ENCODE measurements at regions not wholly inside any gene's neighbourhood (a gene's known extent, or its start where the extent isn't known, plus 50 kb on each side); places are given as distances from the start of the nearest gene placed in this dataset.

DNA sequence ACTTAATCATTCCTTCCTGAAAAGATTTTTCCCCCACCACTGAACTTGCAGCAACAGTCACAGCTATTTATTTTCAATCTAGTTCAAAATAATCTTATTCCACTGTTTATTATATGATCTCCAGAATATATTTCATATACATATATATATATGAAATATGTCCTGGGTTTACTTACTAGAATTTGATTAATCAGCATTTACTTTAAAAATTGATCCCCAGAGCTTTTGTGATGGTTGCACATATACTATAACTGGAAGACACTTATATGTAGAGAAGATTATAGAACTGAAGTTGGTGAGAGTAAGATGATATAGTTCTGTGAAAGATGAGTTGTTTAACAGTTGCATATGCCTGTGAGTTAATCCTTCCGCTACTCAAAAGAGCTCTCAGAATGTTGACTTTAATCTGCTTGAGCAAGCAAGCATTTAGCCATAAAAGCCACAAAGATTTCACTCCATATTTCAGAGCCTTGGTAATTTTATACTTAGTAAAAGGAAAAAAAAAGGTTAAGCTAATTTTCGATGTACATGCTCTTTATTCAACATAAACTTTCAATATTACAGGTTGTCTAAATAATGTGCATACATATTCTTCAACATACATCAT, 399.3 kb upstream of the CDH9 start:
- no peak for DNase-seq (ENCODE audit: low spot score)
- H3K36me3 ChIP-seq: no peaks in the 10 kb centered on the region
- H3K4me1 ChIP-seq: no peaks in the 10 kb centered on the region
- H3K4me3 ChIP-seq: no peak overlapping the region
- no peaks in the 10 kb centered on the region for H3K27me3 ChIP-seq
- no peaks in the 10 kb centered on the region for H3K9me3 ChIP-seq
- no peak overlapping the region for H3K27ac ChIP-seq
- no peak for TF ChIP-seq CTCF (IDR thresholded peaks at IDR 0.05)

- no peak for TF ChIP-seq CTCF (IDR thresholded peaks at IDR 0.05)
- no peak for DNase-seq (ENCODE audit: low spot score)
- H3K27me3 ChIP-seq: no peaks in the 10 kb centered on the region
- H3K36me3 ChIP-seq: no peaks in the 10 kb centered on the region
- H3K4me1 ChIP-seq: no peaks in the 10 kb centered on the region
- H3K9me3 ChIP-seq: no peaks in the 10 kb centered on the region
- no peak overlapping the region for H3K4me3 ChIP-seq
- H3K27ac ChIP-seq: no peak overlapping the region
Observed at GRCh38 chr5:27434335-27434734, 395.9 kb upstream of the CDH9 start.

GRCh38 chr5:27414099-27414498, 375.7 kb upstream of the CDH9 start:
- Histone ChIP-seq H3K27ac (no peak overlapping the region), H3K4me3 (no peak overlapping the region), H3K4me1 (no peaks in the 10 kb centered on the region), H3K36me3 (no peaks in the 10 kb centered on the region), H3K9me3 (no peaks in the 10 kb centered on the region), H3K27me3 (no peaks in the 10 kb centered on the region)
- DNase-seq (ENCODE audit: low spot score): no peak
- no peak for TF ChIP-seq CTCF (IDR thresholded peaks at IDR 0.05)

GRCh38 chr5:27412384-27412783, 374.0 kb upstream of the CDH9 start:
- DNase-seq (ENCODE audit: low spot score): no peak
- no peak overlapping the region for H3K4me3 ChIP-seq
- H3K27me3 ChIP-seq: no peaks in the 10 kb centered on the region
- H3K27ac ChIP-seq: no peak overlapping the region
- H3K9me3 ChIP-seq: no peaks in the 10 kb centered on the region
- no peaks in the 10 kb centered on the region for H3K36me3 ChIP-seq
- no peak for TF ChIP-seq CTCF (IDR thresholded peaks at IDR 0.05)
- no peaks in the 10 kb centered on the region for H3K4me1 ChIP-seq

DNA sequence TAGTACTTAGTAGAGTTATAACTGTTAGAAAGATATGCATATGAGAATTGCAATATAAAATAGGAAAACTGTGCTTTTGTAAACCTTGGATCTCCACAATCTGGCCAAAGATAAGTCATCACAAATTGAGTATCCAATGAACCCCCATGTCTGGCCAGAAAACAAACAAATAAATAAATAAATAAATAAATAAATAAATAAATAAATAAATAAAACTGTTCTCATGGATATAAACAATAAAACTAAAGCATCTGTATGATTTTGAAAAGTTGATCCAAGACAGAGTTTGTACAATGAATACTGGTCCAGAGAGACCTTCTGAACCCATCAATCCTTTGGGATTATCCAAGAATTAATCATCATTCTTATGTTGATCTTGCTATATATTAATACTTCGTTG, 367.6 kb upstream of the CDH9 start:
- DNase-seq (ENCODE audit: low spot score): no peak
- H3K27me3 ChIP-seq: no peaks in the 10 kb centered on the region
- no peaks in the 10 kb centered on the region for H3K9me3 ChIP-seq
- no peaks in the 10 kb centered on the region for H3K4me1 ChIP-seq
- no peak for TF ChIP-seq CTCF (IDR thresholded peaks at IDR 0.05)
- H3K36me3 ChIP-seq: no peaks in the 10 kb centered on the region
- H3K4me3 ChIP-seq: no peak overlapping the region
- no peak overlapping the region for H3K27ac ChIP-seq

GRCh38 chr5:27403243-27403882, 365.0 kb upstream of the CDH9 start:
- H3K27ac ChIP-seq: no peak overlapping the region
- H3K9me3 ChIP-seq: no peaks in the 10 kb centered on the region
- H3K4me3 ChIP-seq: no peak overlapping the region
- no peaks in the 10 kb centered on the region for H3K27me3 ChIP-seq
- TF ChIP-seq CTCF (IDR thresholded peaks at IDR 0.05): no peak
- no peak for DNase-seq (ENCODE audit: low spot score)
- H3K36me3 ChIP-seq: no peaks in the 10 kb centered on the region
- no peaks in the 10 kb centered on the region for H3K4me1 ChIP-seq
